ENCODE measurements at regions not wholly inside any gene's neighbourhood (a gene's known extent, or its start where the extent isn't known, plus 50 kb on each side); places are given as distances from the start of the nearest gene placed in this dataset.
"Not testable (repeated sequence)": the region's sequence is repeated elsewhere in the genome, so short reads cannot be mapped to it uniquely, and the experiment has no call there.

DNA sequence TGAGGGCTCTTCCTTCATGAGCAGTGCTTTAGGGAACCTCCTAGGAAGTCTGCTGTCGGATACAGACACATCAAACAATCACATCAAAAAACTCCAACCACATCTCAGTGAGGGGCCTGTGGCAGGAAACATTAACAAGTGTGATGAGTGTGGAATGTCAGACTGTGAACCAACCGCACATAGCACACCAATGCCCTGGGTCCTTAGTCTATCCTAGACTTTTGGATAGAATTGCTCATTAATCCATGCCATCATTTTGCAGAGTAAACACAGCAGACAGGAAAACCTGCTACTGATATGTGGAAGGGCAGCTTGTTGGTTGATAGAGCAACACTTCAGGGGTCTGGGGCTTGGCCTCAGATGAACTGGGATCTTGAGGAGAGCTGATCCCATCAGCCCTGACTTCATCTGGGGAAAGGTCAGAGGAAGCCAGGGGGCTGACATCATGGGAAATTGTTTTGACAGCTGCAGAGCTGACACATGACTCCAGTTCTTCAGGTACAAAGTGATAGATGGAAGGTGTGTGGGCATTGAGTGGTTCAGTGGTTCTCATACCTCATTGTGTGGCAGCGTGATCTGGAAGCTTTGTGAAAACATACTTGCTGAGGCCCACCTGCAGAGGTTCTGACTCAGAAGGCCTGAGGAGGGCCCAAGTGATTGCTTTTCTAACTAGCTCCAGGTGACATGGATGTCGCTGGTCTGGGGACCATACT is 193.3 kb downstream of the DIRAS2 start:
- DNase-seq: no peak

DNA sequence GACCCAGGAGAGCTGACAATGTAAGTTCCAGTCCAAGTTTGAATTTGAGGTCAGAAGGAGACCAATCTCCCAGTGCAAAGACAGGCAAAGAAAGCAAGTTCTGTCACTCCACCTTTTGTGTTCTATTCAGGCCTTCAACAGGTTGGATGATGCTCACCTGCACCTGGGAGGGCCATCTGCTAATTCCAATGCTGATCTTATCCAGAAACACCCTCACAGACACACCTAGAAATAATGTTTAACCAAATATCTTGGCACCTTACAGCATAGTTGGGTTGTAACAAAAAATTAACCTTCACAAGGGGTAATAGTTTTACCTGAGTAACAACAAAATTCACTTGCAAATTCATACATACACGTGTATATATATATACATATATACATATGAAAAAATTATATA is 190.8 kb downstream of the DIRAS2 start:
- no peak for DNase-seq

DNA sequence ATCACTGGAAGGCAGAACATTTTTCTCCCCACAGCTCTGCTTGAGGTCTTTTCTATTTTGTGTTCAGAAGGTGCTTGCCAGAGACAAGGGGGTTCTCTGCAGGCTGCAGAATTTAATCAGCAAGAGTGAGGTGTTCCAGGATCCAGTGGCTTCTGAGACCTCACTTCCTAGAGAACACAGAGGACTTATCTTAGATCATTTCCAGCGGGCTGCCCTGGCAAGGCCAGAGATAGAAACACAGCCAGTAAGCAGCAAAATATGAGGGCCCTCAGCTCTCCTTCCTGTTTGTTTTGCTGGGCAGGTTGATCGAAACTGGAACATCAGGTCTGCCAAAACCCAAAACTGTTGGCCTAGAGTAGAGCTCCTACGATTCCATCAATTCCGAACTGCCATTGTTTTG is 187.3 kb downstream of the DIRAS2 start:
- no peak for DNase-seq

DNA sequence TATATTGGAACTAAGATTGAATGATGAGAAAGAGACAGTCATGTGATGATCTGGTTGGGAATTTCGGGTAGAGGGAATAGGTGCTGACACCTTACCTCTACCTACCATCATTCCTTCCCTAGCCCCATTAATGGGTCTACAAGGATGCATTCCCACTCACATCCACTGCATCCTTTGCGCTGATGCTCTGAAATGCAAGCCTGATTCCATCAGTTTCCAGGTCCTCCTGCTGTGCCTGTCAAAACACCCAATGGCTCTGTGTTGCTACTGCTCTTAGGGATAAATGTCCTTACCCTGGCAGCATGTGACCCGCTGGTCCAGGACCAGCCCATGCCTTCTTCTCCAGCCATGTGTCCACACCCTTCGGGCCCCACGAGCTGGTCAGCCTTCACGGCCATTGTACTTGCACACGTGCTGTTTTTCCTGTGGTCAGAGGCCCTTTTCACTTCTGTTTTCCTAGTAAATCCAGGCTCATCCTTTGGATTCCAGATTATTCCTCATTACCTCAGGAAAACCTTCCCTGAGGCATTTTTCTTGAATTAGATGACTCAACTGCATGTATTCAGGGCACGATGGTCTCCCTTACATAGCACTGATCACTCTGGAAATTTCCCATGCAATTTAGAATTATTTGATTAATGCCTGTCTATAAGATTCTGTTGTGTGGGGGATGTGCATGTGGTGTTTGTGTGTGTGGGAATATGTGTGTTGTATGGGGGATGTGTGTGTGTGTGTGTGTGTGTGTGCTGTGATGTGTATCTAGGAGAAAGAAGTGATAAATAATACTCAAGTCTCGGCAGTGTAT is 185.0 kb downstream of the DIRAS2 start:
- DNase-seq: no peak

DNA sequence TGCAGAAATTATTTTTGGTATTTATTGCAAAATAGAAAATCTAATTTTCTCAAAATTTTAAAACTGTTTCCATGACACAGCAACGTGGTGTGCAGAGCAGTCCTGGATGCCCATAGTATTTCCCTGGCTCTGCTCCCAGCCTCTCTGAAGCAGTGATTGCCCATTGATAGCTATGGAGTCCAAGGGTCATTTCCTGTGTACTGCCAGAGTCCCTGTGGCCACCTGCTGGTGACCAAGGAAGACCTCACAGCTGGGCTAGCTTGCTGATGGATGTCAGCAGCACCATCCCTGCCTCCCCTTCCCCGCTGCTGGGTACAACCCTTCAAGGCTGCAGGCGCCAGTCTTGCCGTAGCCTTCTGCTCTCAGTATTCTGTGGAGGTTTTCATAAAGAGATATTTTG is 184.1 kb downstream of the DIRAS2 start:
- no peak for DNase-seq

DNA sequence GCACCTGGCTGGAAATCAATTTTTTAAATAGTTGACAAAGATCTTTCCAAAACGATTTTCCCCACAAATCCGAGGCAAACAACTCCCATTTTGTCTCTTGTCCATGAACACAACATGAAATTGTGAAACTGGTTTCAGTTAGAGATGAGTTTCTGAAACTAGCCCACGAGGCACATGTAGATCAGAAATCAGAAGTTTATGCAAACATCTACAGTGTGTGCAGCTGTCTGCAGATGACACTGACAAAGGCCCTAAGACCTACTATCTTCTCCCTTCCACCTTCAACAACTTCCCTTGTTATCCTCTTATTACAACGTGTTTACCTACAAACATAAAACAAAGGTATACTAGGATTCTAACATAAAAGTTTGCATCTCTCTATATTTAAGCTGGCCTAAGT is 183.3 kb downstream of the DIRAS2 start:
- no peak for DNase-seq

DNA sequence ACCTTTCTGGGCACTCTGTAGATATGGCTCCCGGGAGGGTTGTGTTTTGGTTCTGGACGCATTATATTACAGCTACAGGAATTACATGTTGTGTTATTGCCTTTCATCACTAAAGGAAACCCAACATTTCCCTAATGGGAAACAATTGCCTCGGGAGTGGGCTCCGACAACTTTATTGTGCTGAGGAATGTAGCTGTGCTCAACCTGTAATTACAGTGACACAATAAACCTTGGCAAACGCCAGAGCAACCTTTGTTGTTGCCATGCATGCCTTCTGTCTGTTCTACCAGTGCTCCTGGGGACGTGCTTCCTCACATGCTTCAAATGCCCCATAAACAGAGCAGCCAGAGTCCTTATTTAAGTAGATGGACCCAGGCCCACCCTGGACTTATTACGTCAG is 182.4 kb downstream of the DIRAS2 start:
- DNase-seq: no peak

DNA sequence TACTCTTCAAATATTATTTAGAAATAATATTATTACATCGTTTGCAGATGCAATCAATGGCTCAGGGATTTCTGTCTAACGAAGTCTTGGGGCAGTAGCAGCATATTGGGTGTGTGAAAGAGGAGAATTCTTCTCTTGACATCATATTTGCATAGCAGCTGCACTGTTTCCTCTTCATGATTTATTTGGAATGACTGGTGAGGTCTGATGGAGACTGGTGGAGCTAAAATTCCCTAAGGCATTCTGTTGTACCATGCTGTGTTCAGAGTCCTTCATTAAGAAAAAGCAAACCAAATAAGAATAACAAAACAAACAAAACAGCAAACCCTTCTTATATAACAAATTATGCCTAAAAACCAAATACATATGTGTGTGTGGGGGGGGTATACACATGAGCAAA is 177.6 kb downstream of the DIRAS2 start:
- no peak for DNase-seq

DNA sequence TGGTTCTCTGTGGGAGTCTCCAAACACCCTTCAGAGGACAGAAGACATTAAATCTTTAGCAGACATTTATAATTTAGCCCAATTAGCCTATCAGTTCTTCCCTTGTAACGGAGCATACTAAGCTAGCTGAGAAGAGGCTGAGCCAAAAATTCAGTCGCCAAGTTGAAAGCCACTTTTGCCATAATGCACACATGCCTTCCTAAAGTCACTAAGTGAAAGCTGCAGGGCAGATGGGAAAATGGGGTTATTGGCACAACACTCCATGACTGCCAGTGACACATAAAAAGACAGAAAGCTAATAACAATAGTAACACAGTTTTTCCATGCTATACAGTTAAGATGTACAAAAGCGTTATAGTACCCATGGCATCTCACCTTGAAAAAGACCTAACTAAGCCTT is 176.2 kb downstream of the DIRAS2 start:
- no peak for DNase-seq

DNA sequence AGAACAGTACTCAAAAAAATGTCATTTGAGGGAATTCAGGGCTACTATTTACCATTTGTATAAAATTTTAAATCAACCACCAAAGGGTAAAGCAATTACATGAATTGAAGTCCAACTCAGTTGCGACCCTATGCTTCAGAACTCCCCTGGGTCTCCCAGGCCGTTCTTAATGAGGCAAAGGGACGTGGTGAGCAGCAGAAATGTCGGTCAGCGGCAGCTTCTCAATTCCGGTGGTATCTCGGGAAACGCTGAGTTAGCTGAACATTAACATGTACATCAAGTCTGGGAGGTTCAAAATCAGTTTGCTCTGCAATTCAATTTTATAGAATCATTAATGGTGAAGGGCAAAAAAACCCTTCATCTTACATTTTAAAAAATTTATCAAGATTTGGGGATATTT is 173.2 kb downstream of the DIRAS2 start:
- no peak for DNase-seq

DNA sequence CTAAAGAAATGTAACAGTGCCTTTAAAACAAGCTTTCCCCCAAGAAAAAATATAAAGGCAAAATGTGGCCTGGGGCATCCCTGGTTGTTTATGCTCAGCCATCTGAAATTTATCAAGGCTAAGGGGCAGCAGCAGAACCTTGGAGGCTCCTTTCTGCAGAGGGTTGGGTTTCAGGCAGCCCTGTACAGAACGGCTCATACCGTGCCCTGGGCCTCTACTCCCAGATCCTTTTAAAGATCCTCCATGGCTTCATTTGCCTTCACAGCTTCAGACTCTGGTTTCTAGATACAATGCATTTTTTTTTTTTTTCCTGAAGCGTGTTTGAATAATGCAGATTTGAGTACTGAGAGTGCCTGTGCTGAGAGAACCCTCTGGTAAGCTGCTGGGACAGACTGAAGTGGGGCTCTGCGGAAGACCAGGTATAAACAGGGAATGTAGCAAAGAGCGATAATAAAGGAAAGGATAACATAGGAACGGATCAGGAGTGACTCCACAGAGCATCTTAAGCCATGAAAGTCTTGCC is 172.7 kb downstream of the DIRAS2 start:
- DNase-seq: no peak

DNA sequence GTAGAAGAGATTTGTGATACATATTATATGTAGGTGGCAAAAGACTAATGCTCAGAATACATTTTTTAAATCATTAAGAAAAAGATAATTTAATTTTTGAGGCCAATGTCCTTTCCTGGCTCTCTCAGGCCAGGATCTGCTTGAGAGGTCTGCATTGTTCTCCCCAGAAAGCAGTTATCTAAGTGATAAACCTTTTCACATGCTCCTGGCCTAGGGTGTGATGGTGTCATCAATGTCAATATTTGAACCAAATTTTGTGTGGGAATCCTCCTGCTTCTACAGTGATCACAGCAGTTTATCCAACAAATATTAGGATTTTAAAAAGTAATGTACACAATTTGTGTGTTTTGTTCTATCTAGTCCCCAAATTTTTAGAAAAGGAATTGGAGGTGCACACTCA is 166.6 kb downstream of the DIRAS2 start:
- DNase-seq: no peak

DNA sequence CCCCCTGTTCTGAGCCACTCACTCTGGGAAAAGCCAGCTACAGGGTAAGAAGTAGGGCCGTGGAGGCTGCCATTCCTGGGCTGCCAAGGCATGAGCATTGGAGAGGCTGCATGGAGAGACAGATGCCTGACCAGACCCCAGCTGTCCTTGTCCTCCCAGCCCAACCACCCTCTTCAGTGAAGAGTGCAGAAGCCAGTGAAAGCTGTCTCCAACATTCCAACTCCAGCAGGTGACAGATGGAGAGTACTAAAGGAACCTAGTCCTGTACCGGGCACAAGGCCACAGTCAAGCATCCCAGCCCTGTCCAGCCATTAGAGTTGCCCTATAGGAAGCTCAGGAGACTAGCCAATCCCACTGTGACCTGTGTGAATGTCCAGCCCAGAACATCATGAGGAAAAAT is 165.1 kb downstream of the DIRAS2 start:
- DNase-seq: no peak

DNA sequence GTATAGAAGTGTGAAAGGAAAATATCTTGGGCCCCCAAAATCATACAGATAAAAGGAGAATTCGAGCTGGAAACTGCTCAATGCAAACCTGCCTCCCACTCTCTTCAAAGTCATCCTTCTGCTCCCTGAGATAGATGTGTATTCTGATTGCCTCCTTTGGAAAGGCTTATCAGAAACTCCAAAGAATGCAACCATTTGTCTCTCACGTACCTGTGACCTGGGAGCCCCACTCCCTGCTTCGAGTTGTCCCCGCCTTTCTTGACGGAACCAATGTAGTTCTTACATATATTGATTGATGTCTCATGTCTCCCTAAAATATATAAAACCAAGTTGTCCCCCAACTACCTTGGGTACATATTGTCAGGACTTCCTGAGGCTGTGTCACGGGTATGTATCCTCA is 163.8 kb downstream of the DIRAS2 start:
- DNase-seq: no peak

DNA sequence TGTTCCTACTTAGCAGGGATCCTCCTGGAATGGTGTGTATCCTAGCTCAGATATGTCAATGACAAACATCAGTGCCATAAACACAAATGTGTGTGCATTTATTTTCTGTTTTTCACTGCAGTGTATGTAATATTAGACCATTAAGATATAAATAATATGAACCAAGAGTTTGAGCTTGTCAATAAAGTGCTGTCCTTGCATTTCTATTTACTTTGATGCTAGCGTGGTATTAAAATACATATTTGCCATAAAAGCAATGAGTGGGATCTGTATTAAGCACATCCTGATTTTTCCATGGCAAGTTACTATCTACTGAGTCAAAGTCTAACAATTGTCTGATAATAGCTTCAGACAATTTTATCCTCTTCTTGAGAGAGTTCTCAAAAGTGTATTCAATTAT is 157.6 kb downstream of the DIRAS2 start:
- DNase-seq: no peak

DNA sequence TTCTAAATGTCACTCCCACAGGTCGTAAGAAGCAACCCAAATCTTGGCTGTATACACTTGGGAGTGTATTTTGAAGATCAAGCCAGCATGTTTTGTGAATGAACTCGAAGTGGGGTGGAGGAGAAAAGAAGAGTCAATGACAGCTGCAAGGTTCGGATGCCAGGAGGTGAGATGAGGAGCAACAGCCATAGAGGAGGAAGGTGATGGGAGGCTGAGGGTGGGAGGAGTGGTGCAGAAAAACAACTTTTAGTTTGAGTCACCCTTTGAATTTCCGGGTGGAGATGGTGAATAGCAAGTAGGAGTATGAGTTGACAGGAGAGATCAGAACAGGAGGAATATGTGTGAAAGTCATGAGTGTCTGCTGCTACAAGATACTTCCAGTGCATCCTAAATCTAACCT is 153.6 kb downstream of the DIRAS2 start:
- DNase-seq: no peak

DNA sequence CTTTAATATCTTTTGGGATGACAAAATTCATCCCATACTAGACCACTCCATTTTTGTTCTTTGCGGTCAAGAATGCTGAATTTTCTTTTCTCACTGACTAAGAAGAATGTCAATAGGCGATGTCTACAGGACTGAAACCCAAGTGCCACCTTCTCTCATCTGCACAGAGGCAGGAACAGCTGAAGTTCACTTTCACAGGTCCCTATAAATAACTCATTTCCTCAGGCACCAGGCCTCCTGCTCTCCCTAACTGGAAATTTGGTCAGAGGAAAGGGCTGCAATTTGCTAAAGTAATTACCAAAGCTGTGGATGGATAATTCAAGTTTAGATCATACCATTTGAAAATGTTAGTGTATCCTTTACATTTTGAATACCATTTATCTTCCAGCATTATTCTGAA is 142.9 kb downstream of the DIRAS2 start:
- DNase-seq: no peak

DNA sequence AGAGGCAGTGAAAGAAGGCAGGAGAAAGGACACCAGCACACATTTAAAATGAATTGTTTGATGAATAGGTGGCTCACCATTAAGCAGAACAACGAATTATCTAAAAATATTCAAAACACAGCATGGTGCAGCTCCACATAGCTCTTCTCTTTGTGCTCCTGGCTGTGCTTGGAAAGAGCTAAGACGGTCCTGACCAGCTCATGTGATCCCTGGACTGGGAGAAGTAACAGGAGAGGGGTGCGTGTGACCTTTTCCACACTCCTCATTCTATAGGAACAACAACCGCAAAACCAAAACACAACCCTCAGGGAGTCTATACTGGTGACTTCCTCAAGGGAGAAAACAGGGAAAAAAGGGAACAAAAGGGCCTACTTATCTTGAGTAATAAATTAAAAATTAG is 140.5 kb downstream of the DIRAS2 start:
- no peak for DNase-seq

DNA sequence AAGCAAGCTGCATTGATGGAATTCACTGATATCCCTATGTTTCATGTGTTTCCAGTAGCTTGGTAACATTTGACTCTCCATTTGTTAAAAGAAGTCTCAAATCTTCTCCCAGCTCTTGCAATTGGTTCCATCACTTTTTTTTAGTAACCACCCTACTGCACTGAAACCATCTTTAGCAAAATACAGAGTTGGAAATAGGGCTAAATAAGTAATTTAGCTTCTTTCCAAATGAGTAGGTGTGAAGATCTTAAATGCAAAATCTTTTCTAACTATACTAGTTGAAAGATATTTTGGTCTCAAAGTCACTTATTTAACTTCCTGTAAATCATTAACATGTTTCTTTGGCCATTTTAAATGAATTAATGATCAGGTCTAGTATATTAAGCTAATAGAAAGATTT is 138.1 kb downstream of the DIRAS2 start:
- no peak for DNase-seq

DNA sequence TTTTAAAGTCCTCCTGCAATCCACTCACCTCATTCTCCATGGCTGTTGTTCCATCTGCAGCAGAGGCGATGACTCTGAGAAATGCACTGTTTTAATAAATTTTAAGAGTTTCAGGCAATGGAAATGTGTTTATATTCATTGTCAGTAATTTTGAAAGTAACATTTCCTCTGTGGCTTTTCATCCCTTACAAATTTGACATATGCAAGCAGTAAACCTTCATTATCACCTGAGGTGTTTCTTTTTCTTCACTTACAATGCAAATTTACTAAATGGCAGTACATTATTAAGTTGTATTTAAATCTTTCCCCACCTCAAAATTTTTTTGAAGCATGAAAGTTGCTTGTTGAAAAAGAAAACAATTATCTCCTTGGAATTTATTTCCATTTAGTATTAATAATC is 136.9 kb downstream of the DIRAS2 start:
- no peak for DNase-seq

DNA sequence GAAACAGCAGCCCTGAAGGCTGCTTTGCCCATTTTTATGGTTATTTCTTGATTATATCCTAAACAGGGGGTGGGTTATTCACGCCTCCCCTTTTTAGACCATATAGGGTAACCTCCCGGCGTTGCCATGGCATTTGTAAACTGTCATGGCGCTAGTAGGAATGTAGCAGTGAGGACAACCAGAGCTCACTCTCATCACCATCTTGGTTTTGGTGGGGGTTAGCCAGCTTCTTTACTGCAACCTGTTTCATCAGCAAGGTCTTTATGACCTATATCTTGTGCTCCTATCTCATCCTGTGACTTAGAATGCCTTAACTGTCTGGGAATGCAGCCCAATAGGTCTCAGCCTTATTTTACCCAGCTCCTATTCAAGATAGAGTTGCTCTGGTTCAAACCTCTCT is 136.2 kb downstream of the DIRAS2 start:
- DNase-seq: not testable (repeated sequence)

DNA sequence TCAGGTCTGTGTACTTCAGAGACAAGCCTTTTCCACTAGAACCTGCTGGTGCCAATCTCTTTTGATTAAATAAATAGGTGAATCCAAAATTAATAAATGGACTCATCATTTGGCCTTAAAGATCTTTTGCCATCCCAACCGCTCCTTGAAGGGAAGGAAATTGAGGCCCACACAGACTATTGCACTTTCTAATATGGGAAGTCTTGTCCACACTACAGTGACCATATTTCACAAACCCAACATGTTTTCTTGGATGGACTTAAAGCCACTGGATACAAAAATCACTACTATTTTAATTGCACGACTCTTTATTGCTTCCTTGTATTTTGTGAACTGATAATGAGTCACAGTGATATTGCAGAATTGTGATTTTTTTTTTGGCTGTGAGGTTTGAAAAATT is 135.0 kb downstream of the DIRAS2 start:
- DNase-seq: no peak

DNA sequence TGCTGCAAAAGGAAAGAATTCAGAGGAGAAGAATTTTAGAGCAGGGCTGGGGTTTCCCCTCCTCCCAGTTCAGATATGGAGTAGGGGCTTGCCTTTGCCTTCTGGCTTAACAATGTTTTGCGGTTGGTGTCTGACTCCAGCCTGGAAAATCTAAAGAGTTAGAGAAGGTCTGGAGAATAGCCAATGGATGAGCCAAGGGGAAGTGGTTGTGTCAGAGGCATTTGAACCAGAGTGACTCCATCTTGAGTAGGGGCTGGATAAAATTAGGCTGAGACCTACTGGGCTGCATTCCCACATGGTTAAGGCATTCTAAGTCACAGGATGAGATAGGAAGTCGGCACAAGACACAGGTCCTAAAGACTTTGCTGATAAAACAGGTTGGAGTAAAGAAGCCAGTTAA is 133.7 kb downstream of the DIRAS2 start:
- DNase-seq: no peak

DNA sequence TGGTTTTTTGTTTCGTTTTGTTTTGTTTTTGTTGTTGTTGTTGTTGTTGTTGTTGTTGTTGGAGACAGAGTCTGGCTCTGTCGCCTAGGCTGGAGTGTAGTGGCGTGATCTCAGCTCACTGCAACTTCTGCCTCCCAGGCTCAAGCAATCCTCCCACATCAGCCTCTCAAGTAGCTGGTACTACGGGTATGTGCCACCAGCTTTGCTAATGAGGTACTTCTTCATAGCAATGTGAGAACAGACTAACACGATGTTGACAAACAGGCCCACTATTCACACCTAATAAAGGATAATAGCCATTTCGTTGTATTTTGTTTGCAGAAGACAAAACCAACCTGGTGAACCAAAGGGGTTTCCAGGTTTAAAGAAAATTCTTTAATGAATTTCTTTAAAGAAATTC is 130.9 kb downstream of the DIRAS2 start:
- DNase-seq: no peak

DNA sequence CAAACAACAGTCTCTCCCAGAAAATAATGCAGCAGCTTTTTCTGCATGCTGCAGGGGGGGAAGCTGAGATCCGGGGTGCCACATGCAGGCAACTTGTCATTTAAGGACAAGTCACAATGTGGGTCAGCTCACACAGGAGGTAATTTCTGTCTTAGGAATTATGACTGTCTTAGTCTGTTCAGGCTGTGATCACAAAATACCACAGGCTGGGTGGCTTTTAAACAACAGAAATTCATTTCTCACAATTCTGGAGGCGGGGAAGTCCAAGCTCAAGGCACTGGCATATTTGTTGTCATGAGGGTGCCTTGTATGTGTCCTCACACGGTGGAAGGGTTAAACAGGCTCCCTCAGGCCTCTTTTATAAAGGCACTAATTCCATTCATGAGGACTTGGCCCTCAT is 127.7 kb downstream of the DIRAS2 start:
- DNase-seq: no peak

Data from GDM1 (cell line).